Gastroesophageal sphincter (tissue), 3 donors: ENCODE measurements at regions not wholly inside any gene's neighbourhood (a gene's known extent, or its start where the extent isn't known, plus 50 kb on each side); places are given as distances from the start of the nearest gene placed in this dataset.

Source experiments
- EP300 ChIP-seq: sonication (generic); formaldehyde crosslinking; IDR thresholded peaks from one replicate; pipeline ENCODE4 v1.6.1; 2017; ENCODE audit warnings: antibody characterized with exemption, mild to moderate bottlenecking
- POLR2A ChIP-seq, 2 donors: fragments of 450-650 bp; IDR thresholded peaks; one replicate each; pipeline ENCODE4 v1.6.1; 2017; ENCODE audit warnings: antibody characterized with exemption in 2 of 2, mild to moderate bottlenecking in 2 of 2, moderate library complexity in 1 of 2
- POLR2AphosphoS5 ChIP-seq: sonication (generic); formaldehyde crosslinking; IDR thresholded peaks from one replicate; pipeline ENCODE4 v1.6.1; 2017; ENCODE audit warnings: antibody characterized with exemption
- TF ChIP-seq, protein P1 (sequence below), 4 experiments: fragments of 200-600 bp in 2 of 4; fragments of 450-650 bp in 2 of 4; sonication (generic) in 1 of 4; IDR thresholded peaks; one replicate each; pipeline ENCODE4 v1.5.1; 2017 to 2019; ENCODE audit warnings: antibody characterized with exemption in 4 of 4, mild to moderate bottlenecking in 2 of 4, moderate library complexity in 2 of 4

DNA sequence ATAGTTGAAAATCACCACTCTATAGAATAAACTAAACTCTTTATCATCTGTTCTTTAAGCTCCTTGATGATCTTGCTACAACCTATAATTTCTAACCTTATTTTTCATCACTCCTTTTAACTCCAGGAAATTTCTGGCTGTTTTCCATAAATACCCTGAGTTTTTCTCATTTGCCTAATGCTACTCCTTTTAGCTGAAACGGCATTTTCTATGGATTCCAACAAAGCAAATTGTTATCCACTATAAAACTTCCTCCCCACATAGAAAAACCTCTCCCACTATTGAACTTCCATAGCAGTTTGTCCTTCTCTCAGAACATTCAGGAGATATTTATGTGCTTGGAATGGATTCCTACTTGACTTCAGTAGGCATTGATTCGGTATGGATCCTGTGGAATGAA lies 122.8 kb downstream of the SLC41A2 start:
- TF ChIP-seq, protein P1, sequence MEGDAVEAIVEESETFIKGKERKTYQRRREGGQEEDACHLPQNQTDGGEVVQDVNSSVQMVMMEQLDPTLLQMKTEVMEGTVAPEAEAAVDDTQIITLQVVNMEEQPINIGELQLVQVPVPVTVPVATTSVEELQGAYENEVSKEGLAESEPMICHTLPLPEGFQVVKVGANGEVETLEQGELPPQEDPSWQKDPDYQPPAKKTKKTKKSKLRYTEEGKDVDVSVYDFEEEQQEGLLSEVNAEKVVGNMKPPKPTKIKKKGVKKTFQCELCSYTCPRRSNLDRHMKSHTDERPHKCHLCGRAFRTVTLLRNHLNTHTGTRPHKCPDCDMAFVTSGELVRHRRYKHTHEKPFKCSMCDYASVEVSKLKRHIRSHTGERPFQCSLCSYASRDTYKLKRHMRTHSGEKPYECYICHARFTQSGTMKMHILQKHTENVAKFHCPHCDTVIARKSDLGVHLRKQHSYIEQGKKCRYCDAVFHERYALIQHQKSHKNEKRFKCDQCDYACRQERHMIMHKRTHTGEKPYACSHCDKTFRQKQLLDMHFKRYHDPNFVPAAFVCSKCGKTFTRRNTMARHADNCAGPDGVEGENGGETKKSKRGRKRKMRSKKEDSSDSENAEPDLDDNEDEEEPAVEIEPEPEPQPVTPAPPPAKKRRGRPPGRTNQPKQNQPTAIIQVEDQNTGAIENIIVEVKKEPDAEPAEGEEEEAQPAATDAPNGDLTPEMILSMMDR (IDR thresholded peaks at IDR 0.05), result no peak
- TF ChIP-seq POLR2A (IDR thresholded peaks at IDR 0.05), result no peak
- no peak for TF ChIP-seq POLR2AphosphoS5
- TF ChIP-seq EP300, result no peak
